NT2/D1 (cell line): ENCODE measurements at regions not wholly inside any gene's neighbourhood (a gene's known extent, or its start where the extent isn't known, plus 50 kb on each side); places are given as distances from the start of the nearest gene placed in this dataset.

Source experiments
- SUZ12 ChIP-seq: IDR thresholded peaks from 2 replicates; pipeline ENCODE4 v1.6.1; 2011; ENCODE audit not compliant: insufficient read length, insufficient read depth; ENCODE audit errors: extremely low read depth
- YY1 ChIP-seq: IDR thresholded peaks from 2 replicates; pipeline ENCODE4 v1.6.1; 2011; ENCODE audit not compliant: insufficient read length, insufficient read depth
- ZNF274 ChIP-seq: IDR thresholded peaks from 2 replicates; pipeline ENCODE4 v1.6.1; 2011; ENCODE audit warnings: mild to moderate bottlenecking, low read depth, low read length

GRCh38 chr17:77487677-77488530 lies 347.1 kb downstream of the SEC14L1 start:
- TF ChIP-seq ZNF274: no peak
- TF ChIP-seq YY1: no peak
- TF ChIP-seq SUZ12: no peak
